ENCODE measurements at regions not wholly inside any gene's neighbourhood (a gene's known extent, or its start where the extent isn't known, plus 50 kb on each side); places are given as distances from the start of the nearest gene placed in this dataset.
A peak's percentile ranks its signal among the peaks of the same experiment; 100 is the strongest.

- 74% methylated on average over 1 of the region's 1 CpG for WGBS
Measured at GRCh38 chr7:86975449-86975848, 84.0 kb downstream of the ELAPOR2 start.

GRCh38 chr7:86972072-86972471, 87.4 kb downstream of the ELAPOR2 start:
- no peaks in the 10 kb centered on the region for H3K9me3 ChIP-seq
- H3K27me3 ChIP-seq: no peaks in the 10 kb centered on the region
- no peaks in the 10 kb centered on the region for H3K36me3 ChIP-seq
- TF ChIP-seq EP300 (IDR thresholded peaks at IDR 0.05) (no peak), POLR2A (IDR thresholded peaks at IDR 0.05; ENCODE audit: low read depth) (no peak), CTCF (IDR thresholded peaks at IDR 0.05) (no peak), POLR2AphosphoS5 (IDR thresholded peaks at IDR 0.05) (no peak)
- 85% methylated on average over 2 of the region's 2 CpGs for WGBS
- H3K4me1 ChIP-seq: peaks cover 0 to 15% (median 7%) of the 10 kb centered on the region in 4 donors
- no peak for DNase-seq (ENCODE audit: extremely low spot score)
- intact Hi-C loops (cut with DNase I): no loop called here
- no peak overlapping the region for H3K27ac ChIP-seq (replicated peaks in 1 of 4)
- H3K4me3 ChIP-seq: no peak overlapping the region

More at GRCh38 chr7:86975449-86975848, 84.0 kb downstream of the ELAPOR2 start:
- peak overlapping the region in 3 of 4 donors; percentile 19 to 27 (median 25) for H3K4me3 ChIP-seq
- H3K36me3 ChIP-seq: no peaks in the 10 kb centered on the region
- H3K4me1 ChIP-seq: peaks cover 1 to 11% (median 6%) of the 10 kb centered on the region in 4 donors
- DNase-seq (ENCODE audit: extremely low spot score): no peak
- H3K27ac ChIP-seq (replicated peaks in 1 of 4): peak overlapping the region; percentile 27 to 63 (median 58)
- intact Hi-C loops (cut with DNase I): no loop called here
- TF ChIP-seq POLR2A (IDR thresholded peaks at IDR 0.05; ENCODE audit: low read depth): no peak
- no peaks in the 10 kb centered on the region for H3K9me3 ChIP-seq
- no peaks in the 10 kb centered on the region for H3K27me3 ChIP-seq

- Histone ChIP-seq H3K9me3 (no peaks in the 10 kb centered on the region), H3K4me3 (no peak overlapping the region), H3K4me1 (peaks cover 0 to 15% (median 7%) of the 10 kb centered on the region in 4 donors), H3K27me3 (no peaks in the 10 kb centered on the region), H3K27ac (replicated peaks in 1 of 4) (no peak overlapping the region), H3K36me3 (no peaks in the 10 kb centered on the region)
- intact Hi-C loops (cut with DNase I): no loop called here
- 95% methylated on average over 2 of the region's 2 CpGs for WGBS
- TF ChIP-seq EP300 (IDR thresholded peaks at IDR 0.05) (no peak), POLR2AphosphoS5 (IDR thresholded peaks at IDR 0.05) (no peak), CTCF (IDR thresholded peaks at IDR 0.05) (no peak), POLR2A (IDR thresholded peaks at IDR 0.05; ENCODE audit: low read depth) (no peak)
- DNase-seq (ENCODE audit: extremely low spot score): no peak
Measured at GRCh38 chr7:86970986-86971385, 88.5 kb downstream of the ELAPOR2 start.

- 83% methylated on average over 1 of the region's 1 CpG for WGBS
Measured at GRCh38 chr7:86970547-86970946, 88.9 kb downstream of the ELAPOR2 start.

GRCh38 chr7:86969865-86970264, 89.6 kb downstream of the ELAPOR2 start:
- intact Hi-C loops (cut with DNase I): no loop called here
- WGBS: 92% methylated on average over 1 of the region's 1 CpG
- Histone ChIP-seq H3K4me1 (peaks cover 0 to 15% (median 7%) of the 10 kb centered on the region in 4 donors), H3K4me3 (no peak overlapping the region), H3K36me3 (no peaks in the 10 kb centered on the region), H3K27me3 (no peaks in the 10 kb centered on the region), H3K27ac (replicated peaks in 1 of 4) (no peak overlapping the region), H3K9me3 (no peaks in the 10 kb centered on the region)
- no peak for TF ChIP-seq EP300 (IDR thresholded peaks at IDR 0.05)
- no peak for TF ChIP-seq CTCF (IDR thresholded peaks at IDR 0.05)
- no peak for TF ChIP-seq POLR2A (IDR thresholded peaks at IDR 0.05; ENCODE audit: low read depth)
- no peak for TF ChIP-seq POLR2AphosphoS5 (IDR thresholded peaks at IDR 0.05)
- no peak for DNase-seq (ENCODE audit: extremely low spot score)

More at GRCh38 chr7:86970547-86970946, 88.9 kb downstream of the ELAPOR2 start:
- no peaks in the 10 kb centered on the region for H3K27me3 ChIP-seq
- TF ChIP-seq POLR2A (IDR thresholded peaks at IDR 0.05; ENCODE audit: low read depth): no peak
- TF ChIP-seq CTCF (IDR thresholded peaks at IDR 0.05): no peak
- TF ChIP-seq EP300 (IDR thresholded peaks at IDR 0.05): no peak
- TF ChIP-seq POLR2AphosphoS5 (IDR thresholded peaks at IDR 0.05): no peak
- H3K4me1 ChIP-seq: peaks cover 0 to 15% (median 7%) of the 10 kb centered on the region in 4 donors
- no peaks in the 10 kb centered on the region for H3K9me3 ChIP-seq
- H3K4me3 ChIP-seq: no peak overlapping the region
- no peak overlapping the region for H3K27ac ChIP-seq (replicated peaks in 1 of 4)
- DNase-seq (ENCODE audit: extremely low spot score): no peak
- intact Hi-C loops (cut with DNase I): no loop called here
- no peaks in the 10 kb centered on the region for H3K36me3 ChIP-seq

Data from esophagus muscularis mucosa (tissue), 4 donors.